HG02938 (cell line): ENCODE measurements at regions not wholly inside any gene's neighbourhood (a gene's known extent, or its start where the extent isn't known, plus 50 kb on each side); places are given as distances from the start of the nearest gene placed in this dataset.
"Not testable (repeated sequence)": the region's sequence is repeated elsewhere in the genome, so short reads cannot be mapped to it uniquely, and the experiment has no call there.

Source experiments
- ATAC-seq: cut with Tn5 transposase; IDR thresholded peaks from one replicate; pipeline ENCODE4 v1.9.1; 2021; ENCODE audit warnings: mild to moderate bottlenecking, moderate library complexity; ENCODE audit not compliant: unreplicated experiment

- ATAC-seq, result no peak
Measured at GRCh38 chr10:33102071-33102470, 144.0 kb upstream of the ITGB1 start.

- no peak for ATAC-seq
Measured at GRCh38 chr10:33101392-33101787, 143.4 kb upstream of the ITGB1 start.

GRCh38 chr10:33100781-33101391, 142.9 kb upstream of the ITGB1 start:
- no peak for ATAC-seq

GRCh38 chr10:33099748-33100147, 141.7 kb upstream of the ITGB1 start:
- no peak for ATAC-seq

GRCh38 chr10:33098951-33099663, 141.1 kb upstream of the ITGB1 start:
- ATAC-seq, result no peak

- ATAC-seq, result peak; percentile 75
Measured at GRCh38 chr10:33095867-33096815, 138.1 kb upstream of the ITGB1 start.

GRCh38 chr10:33094263-33095051, 136.4 kb upstream of the ITGB1 start:
- no peak for ATAC-seq

GRCh38 chr10:33093362-33093761, 135.3 kb upstream of the ITGB1 start:
- ATAC-seq, result peak; percentile 58

- no peak for ATAC-seq
Measured at GRCh38 chr10:33092596-33092995, 134.6 kb upstream of the ITGB1 start.

GRCh38 chr10:33091201-33091600, 133.2 kb upstream of the ITGB1 start:
- no peak for ATAC-seq

- ATAC-seq, result no peak
Measured at GRCh38 chr10:33088990-33089389, 131.0 kb upstream of the ITGB1 start.

GRCh38 chr10:33087922-33088321, 129.9 kb upstream of the ITGB1 start:
- ATAC-seq, result no peak

GRCh38 chr10:33087152-33087551, 129.1 kb upstream of the ITGB1 start:
- ATAC-seq, result no peak

- no peak for ATAC-seq
Measured at GRCh38 chr10:33086100-33086499, 128.1 kb upstream of the ITGB1 start.

- no peak for ATAC-seq
Measured at GRCh38 chr10:33085313-33085833, 127.3 kb upstream of the ITGB1 start.

GRCh38 chr10:33084453-33084852, 126.4 kb upstream of the ITGB1 start:
- no peak for ATAC-seq

- no peak for ATAC-seq
Measured at GRCh38 chr10:33082373-33082895, 124.4 kb upstream of the ITGB1 start.

- not testable (repeated sequence) for ATAC-seq
Measured at GRCh38 chr10:33080467-33080866, 122.4 kb upstream of the ITGB1 start.

GRCh38 chr10:33074443-33074842, 116.4 kb upstream of the ITGB1 start:
- ATAC-seq, result no peak
